ENCODE measurements at regions not wholly inside any gene's neighbourhood (a gene's known extent, or its start where the extent isn't known, plus 50 kb on each side); places are given as distances from the start of the nearest gene placed in this dataset.

GRCh38 chr2:129460299-129461198 is 518.9 kb upstream of the RAB6C start:
- TF ChIP-seq CTCF (IDR thresholded peaks at IDR 0.05 in 4 of 5, conservative IDR thresholded peaks at IDR 0.05 in 1 of 5) (no peak), POLR2A (IDR thresholded peaks at IDR 0.05) (no peak)
